Panc1 (cell line): ENCODE measurements at regions not wholly inside any gene's neighbourhood (a gene's known extent, or its start where the extent isn't known, plus 50 kb on each side); places are given as distances from the start of the nearest gene placed in this dataset.

Experiments
- ATAC-seq: fragments of 200-7000 bp; cut with Tn5 transposase; 2 replicates; pipeline ENCODE4 v1.9.1; 2020; ENCODE audit warnings: mild to moderate bottlenecking, moderate library complexity
- BruUV-seq: library from RNA; stranded (reverse); fragments of 400-500 nt; replicated peaks from 2 replicates; lab custom pipeline; 2021; lab: Mats Ljungman, UMichigan
- CTCF ChIA-PET: fragments of 300-600 bp; sonication (Branson Sonifier 250); formaldehyde crosslinking; loops from one replicate; lab custom pipeline; 2022; ENCODE audit warnings: antibody characterized with exemption; lab: Charles Lee
- POLR2A ChIA-PET: fragments of 300-600 bp; sonication (Branson Sonifier 250); formaldehyde crosslinking; loops from one replicate; lab custom pipeline; 2022; ENCODE audit warnings: antibody characterized with exemption; lab: Charles Lee
- DNase-seq: peaks from one replicate; pipeline ENCODE4 v3.0.0-alpha.2; 2010; ENCODE audit warnings: low read depth, low spot score
- H3K27ac ChIP-seq: 2 replicates; pipeline ENCODE4 v1.5.1; 2011; ENCODE audit warnings: mild to moderate bottlenecking, low read length, inconsistent platforms
- H3K27me3 ChIP-seq: fragments of 200-500 bp; sonication (Bioruptor generic); 2 replicates; pipeline ENCODE4 v1.6.0; 2014; ENCODE audit warnings: low read length, inconsistent platforms; ENCODE audit not compliant: control insufficient read depth, insufficient read depth
- H3K36me3 ChIP-seq: fragments of 200-500 bp; sonication (Bioruptor generic); 2 replicates; pipeline ENCODE4 v1.5.1; 2014; ENCODE audit warnings: inconsistent platforms, mild to moderate bottlenecking, low read length, moderate library complexity; ENCODE audit not compliant: control insufficient read depth, insufficient read depth
- H3K4me1 ChIP-seq: 2 replicates; pipeline ENCODE4 v1.5.1; 2011; ENCODE audit warnings: inconsistent platforms, mild to moderate bottlenecking, low read length, moderate library complexity; ENCODE audit not compliant: control insufficient read depth, insufficient read depth
- H3K4me3 ChIP-seq, 2 experiments: 2 replicates each; pipeline ENCODE4 v1.5.1; 2011 to 2012; ENCODE audit warnings: low read depth in 2 of 2, low read length in 2 of 2, mild to moderate bottlenecking in 2 of 2, inconsistent platforms in 1 of 2, moderate library complexity in 1 of 2
- H3K9me3 ChIP-seq: fragments of 200-500 bp; sonication (Bioruptor generic); 2 replicates; pipeline ENCODE4 v1.5.1; 2014; ENCODE audit warnings: low read depth, mild to moderate bottlenecking, inconsistent platforms, low read length, moderate library complexity; ENCODE audit not compliant: control insufficient read depth, insufficient read depth
- CTCF ChIP-seq: fragments of 450-650 bp; IDR thresholded peaks from 2 replicates; pipeline ENCODE4 v1.5.1; 2017; ENCODE audit warnings: mild to moderate bottlenecking
- POLR2AphosphoS5 ChIP-seq: IDR thresholded peaks from 2 replicates; pipeline ENCODE4 v1.6.1; 2012; ENCODE audit warnings: mild to moderate bottlenecking, low read depth, low read length, moderate library complexity
- REST ChIP-seq, 2 experiments: IDR thresholded peaks; 2 replicates each; pipeline ENCODE4 v1.6.1; 2011 to 2012; ENCODE audit warnings: low read depth in 2 of 2, control low read depth in 1 of 2, low read length in 1 of 2, mild to moderate bottlenecking in 1 of 2, moderate library complexity in 1 of 2; ENCODE audit not compliant: insufficient read depth in 1 of 2
- SIN3A ChIP-seq: IDR thresholded peaks from 2 replicates; pipeline ENCODE4 v1.6.1; 2012; ENCODE audit warnings: low read depth, mild to moderate bottlenecking, low read length, moderate library complexity, borderline replicate concordance; ENCODE audit not compliant: insufficient read depth
- TCF7L2 ChIP-seq: IDR thresholded peaks from 2 replicates; pipeline ENCODE4 v1.6.1; 2011; ENCODE audit warnings: mild to moderate bottlenecking, low read depth, low read length, inconsistent platforms
- in situ Hi-C: cut with HindIII; loops from 2 replicates; pipeline ENCODE4 v1.10.0; 2016; ENCODE audit warnings: low sequenced_read_pairs, low pct_unique_long_range_greater_than_20kb
- intact Hi-C: fragments of 100-400 bp; cut with micrococcal nuclease; formaldehyde crosslinking; loops from one replicate; pipeline ENCODE4 v1.10.0; 2022; ENCODE audit not compliant: unreplicated experiment

- Histone ChIP-seq H3K27ac (no peak overlapping the region), H3K9me3 (no peaks in the 10 kb centered on the region), H3K36me3 (no peaks in the 10 kb centered on the region), H3K27me3 (no peaks in the 10 kb centered on the region), H3K4me1 (no peaks in the 10 kb centered on the region), H3K4me3 (no peak overlapping the region)
- no peak for ATAC-seq
- ChIA-PET CTCF (no interaction called here), POLR2A (no interaction called here)
- DNase-seq = no peak
- no TSS peak for BruUV-seq
- in situ Hi-C loops (no loop called here), intact Hi-C loops (no loop called here)
- TF ChIP-seq CTCF (no peak), SIN3A (no peak), POLR2AphosphoS5 (no peak), TCF7L2 (no peak), REST (IDR thresholded peaks at IDR 0.05; ENCODE audit: insufficient read depth in 1 of 2, low read depth in 2 of 2, low read length in 1 of 2) (no peak)
These were observed 286.0 kb downstream of the HLX start for GRCh38 chr1:221164951-221165838.

- no TSS peak for BruUV-seq
- in situ Hi-C loops (no loop called here), intact Hi-C loops (no loop called here)
- ATAC-seq (no peak), DNase-seq (no peak)
- Histone ChIP-seq H3K27me3 (no peaks in the 10 kb centered on the region), H3K4me1 (no peaks in the 10 kb centered on the region), H3K9me3 (no peaks in the 10 kb centered on the region), H3K36me3 (no peaks in the 10 kb centered on the region), H3K27ac (no peak overlapping the region), H3K4me3 (no peak overlapping the region)
- TF ChIP-seq TCF7L2 (no peak), SIN3A (no peak), REST (IDR thresholded peaks at IDR 0.05; ENCODE audit: insufficient read depth in 1 of 2, low read depth in 2 of 2, low read length in 1 of 2) (no peak), POLR2AphosphoS5 (no peak)
- ChIA-PET CTCF (no interaction called here), POLR2A (no interaction called here)
These were observed 286.7 kb downstream of the HLX start for GRCh38 chr1:221165839-221166500.
